ENCODE measurements at regions not wholly inside any gene's neighbourhood (a gene's known extent, or its start where the extent isn't known, plus 50 kb on each side); places are given as distances from the start of the nearest gene placed in this dataset.

- H3K9me3 Mint-ChIP-seq (ENCODE audit: unreplicated experiment) = no peaks in the 10 kb centered on the region
- no peaks in the 10 kb centered on the region for H3K27me3 Mint-ChIP-seq (ENCODE audit: unreplicated experiment)
- no peak for DNase-seq (ENCODE audit: low spot score)
- H3K4me1 Mint-ChIP-seq (ENCODE audit: unreplicated experiment) = no peaks in the 10 kb centered on the region
- H3K4me3 Mint-ChIP-seq (ENCODE audit: unreplicated experiment) = no peak overlapping the region
- no peaks in the 10 kb centered on the region for H3K36me3 Mint-ChIP-seq (ENCODE audit: low read depth, unreplicated experiment)
- TF ChIP-seq, protein P1, sequence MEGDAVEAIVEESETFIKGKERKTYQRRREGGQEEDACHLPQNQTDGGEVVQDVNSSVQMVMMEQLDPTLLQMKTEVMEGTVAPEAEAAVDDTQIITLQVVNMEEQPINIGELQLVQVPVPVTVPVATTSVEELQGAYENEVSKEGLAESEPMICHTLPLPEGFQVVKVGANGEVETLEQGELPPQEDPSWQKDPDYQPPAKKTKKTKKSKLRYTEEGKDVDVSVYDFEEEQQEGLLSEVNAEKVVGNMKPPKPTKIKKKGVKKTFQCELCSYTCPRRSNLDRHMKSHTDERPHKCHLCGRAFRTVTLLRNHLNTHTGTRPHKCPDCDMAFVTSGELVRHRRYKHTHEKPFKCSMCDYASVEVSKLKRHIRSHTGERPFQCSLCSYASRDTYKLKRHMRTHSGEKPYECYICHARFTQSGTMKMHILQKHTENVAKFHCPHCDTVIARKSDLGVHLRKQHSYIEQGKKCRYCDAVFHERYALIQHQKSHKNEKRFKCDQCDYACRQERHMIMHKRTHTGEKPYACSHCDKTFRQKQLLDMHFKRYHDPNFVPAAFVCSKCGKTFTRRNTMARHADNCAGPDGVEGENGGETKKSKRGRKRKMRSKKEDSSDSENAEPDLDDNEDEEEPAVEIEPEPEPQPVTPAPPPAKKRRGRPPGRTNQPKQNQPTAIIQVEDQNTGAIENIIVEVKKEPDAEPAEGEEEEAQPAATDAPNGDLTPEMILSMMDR (IDR thresholded peaks at IDR 0.05; ENCODE audit: unreplicated experiment) = no peak
- no peak overlapping the region for H3K27ac Mint-ChIP-seq (ENCODE audit: unreplicated experiment)
Observed at GRCh38 chr3:10629671-10630040, 124.3 kb upstream of the ATP2B2 start.

DNA sequence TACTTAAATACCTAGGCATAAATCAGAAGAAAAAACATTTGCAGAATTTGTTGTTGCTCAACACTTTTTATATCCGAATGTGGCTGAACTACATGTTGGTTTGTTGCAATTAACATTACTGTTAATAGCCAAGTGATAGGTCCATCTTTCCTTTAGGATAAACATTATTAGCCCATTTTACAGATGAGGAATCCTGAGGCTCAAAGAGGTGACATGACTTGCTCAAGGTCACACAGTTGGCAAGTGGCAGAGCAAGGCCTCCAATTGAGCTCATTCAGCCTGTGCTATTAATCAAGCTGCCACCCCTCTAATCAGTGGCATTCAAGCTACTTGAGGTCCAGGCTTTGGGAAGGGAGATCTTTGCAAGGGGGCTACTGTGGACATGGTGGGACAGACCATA, 125.8 kb upstream of the ATP2B2 start:
- DNase-seq (ENCODE audit: low spot score) = no peak
- H3K4me1 Mint-ChIP-seq (ENCODE audit: unreplicated experiment) = no peaks in the 10 kb centered on the region
- no peaks in the 10 kb centered on the region for H3K27me3 Mint-ChIP-seq (ENCODE audit: unreplicated experiment)
- H3K9me3 Mint-ChIP-seq (ENCODE audit: unreplicated experiment) = no peaks in the 10 kb centered on the region
- H3K27ac Mint-ChIP-seq (ENCODE audit: unreplicated experiment) = no peak overlapping the region
- H3K36me3 Mint-ChIP-seq (ENCODE audit: low read depth, unreplicated experiment) = no peaks in the 10 kb centered on the region
- no peak overlapping the region for H3K4me3 Mint-ChIP-seq (ENCODE audit: unreplicated experiment)
- TF ChIP-seq, protein P1 (IDR thresholded peaks at IDR 0.05; ENCODE audit: unreplicated experiment) = no peak

DNA sequence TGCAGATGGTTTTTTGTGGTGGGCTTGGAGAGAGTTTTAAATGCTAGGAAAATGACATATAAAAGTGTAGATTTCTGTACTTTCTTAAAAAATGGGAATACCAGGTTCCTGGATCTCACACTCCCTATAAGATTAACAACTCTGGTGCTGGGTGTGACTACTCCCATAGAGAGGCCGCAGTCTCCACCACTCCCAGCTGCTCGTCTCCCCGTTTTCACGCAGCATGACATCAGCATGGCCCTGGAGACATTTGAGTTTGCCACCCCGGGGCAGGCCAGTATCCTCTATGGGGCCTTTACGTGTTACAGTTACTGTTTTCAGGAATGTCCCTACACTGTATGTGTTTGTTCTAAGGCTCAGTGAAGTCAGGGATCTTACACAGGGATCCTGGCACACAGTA, 126.7 kb upstream of the ATP2B2 start:
- TF ChIP-seq, protein P1 (IDR thresholded peaks at IDR 0.05; ENCODE audit: unreplicated experiment) = no peak
- no peak for DNase-seq (ENCODE audit: low spot score)
- Mint-ChIP-seq H3K9me3 (ENCODE audit: unreplicated experiment) (no peaks in the 10 kb centered on the region), H3K4me3 (ENCODE audit: unreplicated experiment) (no peak overlapping the region), H3K27ac (ENCODE audit: unreplicated experiment) (no peak overlapping the region), H3K4me1 (ENCODE audit: unreplicated experiment) (no peaks in the 10 kb centered on the region), H3K36me3 (ENCODE audit: low read depth, unreplicated experiment) (no peaks in the 10 kb centered on the region), H3K27me3 (ENCODE audit: unreplicated experiment) (no peaks in the 10 kb centered on the region)

- TF ChIP-seq, protein P1 (IDR thresholded peaks at IDR 0.05; ENCODE audit: unreplicated experiment) = no peak
- H3K4me1 Mint-ChIP-seq (ENCODE audit: unreplicated experiment) = no peaks in the 10 kb centered on the region
- H3K27ac Mint-ChIP-seq (ENCODE audit: unreplicated experiment) = no peak overlapping the region
- no peak overlapping the region for H3K4me3 Mint-ChIP-seq (ENCODE audit: unreplicated experiment)
- H3K9me3 Mint-ChIP-seq (ENCODE audit: unreplicated experiment) = no peaks in the 10 kb centered on the region
- H3K36me3 Mint-ChIP-seq (ENCODE audit: low read depth, unreplicated experiment) = no peaks in the 10 kb centered on the region
- no peaks in the 10 kb centered on the region for H3K27me3 Mint-ChIP-seq (ENCODE audit: unreplicated experiment)
- no peak for DNase-seq (ENCODE audit: low spot score)
Observed at GRCh38 chr3:10632741-10633140, 127.4 kb upstream of the ATP2B2 start.

- Mint-ChIP-seq H3K27ac (ENCODE audit: unreplicated experiment) (no peak overlapping the region), H3K4me3 (ENCODE audit: unreplicated experiment) (no peak overlapping the region), H3K36me3 (ENCODE audit: low read depth, unreplicated experiment) (no peaks in the 10 kb centered on the region)
Observed at GRCh38 chr3:10635446-10636076, 130.2 kb upstream of the ATP2B2 start.

More at GRCh38 chr3:10635446-10636076, 130.2 kb upstream of the ATP2B2 start:
- Mint-ChIP-seq H3K9me3 (ENCODE audit: unreplicated experiment) (no peaks in the 10 kb centered on the region), H3K4me1 (ENCODE audit: unreplicated experiment) (no peaks in the 10 kb centered on the region), H3K27me3 (ENCODE audit: unreplicated experiment) (no peaks in the 10 kb centered on the region)
- TF ChIP-seq, protein P1 (IDR thresholded peaks at IDR 0.05; ENCODE audit: unreplicated experiment) = no peak
- no peak for DNase-seq (ENCODE audit: low spot score)

All from endothelial cell (in vitro differentiated cells).